IMR-90 (cell line): ENCODE measurements at regions not wholly inside any gene's neighbourhood (a gene's known extent, or its start where the extent isn't known, plus 50 kb on each side); places are given as distances from the start of the nearest gene placed in this dataset.

Experiments used
- ATAC-seq: fragments of 200-7000 bp; cut with Tn5 transposase; 2 replicates; pipeline ENCODE4 v1.9.1; 2020; ENCODE audit warnings: low read depth, mild to moderate bottlenecking, moderate library complexity
- BruUV-seq: library from RNA; stranded (reverse); fragments of 400-500 nt; replicated peaks from 2 replicates; lab custom pipeline; 2021; lab: Mats Ljungman, UMichigan
- CTCF ChIA-PET: fragments of 300-600 bp; formaldehyde crosslinking; extraction: SDS; loops from one replicate; lab custom pipeline; 2021; ENCODE audit warnings: antibody characterized with exemption; lab: Yijun Ruan, JAX
- POLR2A ChIA-PET: fragments of 300-600 bp; sonication (Branson Sonifier 250); formaldehyde crosslinking; loops from one replicate; lab custom pipeline; 2022; ENCODE audit warnings: antibody characterized with exemption; ENCODE audit not compliant: unreplicated experiment; lab: Charles Lee
- DNase-seq: peaks from one replicate; pipeline ENCODE4 v3.0.0; 2013
- H2AFZ ChIP-seq: replicated peaks from 2 replicates; pipeline ENCODE3; 2013; ENCODE audit warnings: low read length, mild to moderate bottlenecking; ENCODE audit not compliant: poor library complexity
- H2AK5ac ChIP-seq: 2 replicates; pipeline ENCODE4 v1.6.1; 2013; ENCODE audit warnings: low read depth, low read length, inconsistent platforms
- H2AK9ac ChIP-seq: replicated peaks from 2 replicates; pipeline ENCODE3; 2013; ENCODE audit warnings: mild to moderate bottlenecking, low read depth, low read length, moderate library complexity; ENCODE audit not compliant: poor library complexity
- H2BK120ac ChIP-seq: 2 replicates; pipeline ENCODE4 v1.6.1; 2013; ENCODE audit warnings: low read depth, low read length, inconsistent platforms
- H2BK15ac ChIP-seq: 3 replicates; pipeline ENCODE4 v1.6.1; 2013; ENCODE audit warnings: low read depth, low read length, inconsistent platforms
- H2BK20ac ChIP-seq: 2 replicates; pipeline ENCODE4 v1.6.1; 2013; ENCODE audit warnings: low read depth, mild to moderate bottlenecking, inconsistent platforms, low read length, moderate library complexity
- H2BK5ac ChIP-seq: 2 replicates; pipeline ENCODE4 v1.6.1; 2013; ENCODE audit warnings: mild to moderate bottlenecking, low read depth, low read length, inconsistent platforms; ENCODE audit not compliant: poor library complexity, severe bottlenecking
- H3K14ac ChIP-seq: replicated peaks from 2 replicates; pipeline ENCODE4 v1.6.1; 2013; ENCODE audit warnings: low read depth, low read length, inconsistent platforms
- H3K18ac ChIP-seq: 2 replicates; pipeline ENCODE4 v1.6.1; 2013; ENCODE audit warnings: low read depth, low read length, control low read depth
- H3K23ac ChIP-seq: 2 replicates; pipeline ENCODE4 v1.6.1; 2013; ENCODE audit warnings: low read depth, low read length, inconsistent platforms
- H3K27ac ChIP-seq: 2 replicates; pipeline ENCODE4 v1.5.1; 2013; ENCODE audit warnings: mild to moderate bottlenecking, control low read depth, low read length; ENCODE audit not compliant: insufficient read depth
- H3K27me3 ChIP-seq: 2 replicates; pipeline ENCODE4 v1.6.1; 2013; ENCODE audit warnings: low read length; ENCODE audit not compliant: control insufficient read depth, insufficient read depth
- H3K36me3 ChIP-seq: 2 replicates; pipeline ENCODE4 v1.6.1; 2013; ENCODE audit warnings: low read length, mixed read lengths; ENCODE audit not compliant: control insufficient read depth, insufficient read depth
- H3K4ac ChIP-seq: 2 replicates; pipeline ENCODE4 v1.6.1; 2013; ENCODE audit warnings: low read depth, low read length, inconsistent platforms
- H3K4me1 ChIP-seq: 2 replicates; pipeline ENCODE4 v1.6.1; 2013; ENCODE audit warnings: low read length, mixed read lengths; ENCODE audit not compliant: control insufficient read depth, insufficient read depth
- H3K4me2 ChIP-seq: 2 replicates; pipeline ENCODE4 v1.6.1; 2013; ENCODE audit warnings: low read depth, mild to moderate bottlenecking, control low read depth, low read length, moderate library complexity
- H3K4me3 ChIP-seq: 2 replicates; pipeline ENCODE4 v1.5.1; 2013; ENCODE audit warnings: low read depth, mild to moderate bottlenecking, control low read depth, low read length, moderate library complexity; ENCODE audit not compliant: insufficient read depth
- H3K56ac ChIP-seq: 2 replicates; pipeline ENCODE4 v1.6.1; 2013; ENCODE audit warnings: low read length, inconsistent platforms; ENCODE audit not compliant: insufficient read depth; ENCODE audit errors: extremely low read depth
- H3K79me1 ChIP-seq, 2 experiments: 2 replicates each; pipeline ENCODE4 v1.6.1; 2013; ENCODE audit warnings: low read length in 2 of 2, inconsistent platforms in 1 of 2, low read depth in 1 of 2
- H3K9ac ChIP-seq: 2 replicates; pipeline ENCODE4 v1.6.1; 2013; ENCODE audit warnings: low read depth, low read length, control low read depth
- H3K9me1 ChIP-seq: 2 replicates; pipeline ENCODE4 v1.6.1; 2013; ENCODE audit warnings: low read length, inconsistent platforms; ENCODE audit not compliant: insufficient read depth
- H3K9me3 ChIP-seq: 2 replicates; pipeline ENCODE4 v1.6.1; 2013; ENCODE audit warnings: low read length; ENCODE audit not compliant: control insufficient read depth, insufficient read depth
- H4K20me1 ChIP-seq: 2 replicates; pipeline ENCODE4 v1.6.1; 2013; ENCODE audit warnings: low read length, inconsistent platforms; ENCODE audit not compliant: insufficient read depth
- H4K5ac ChIP-seq: 2 replicates; pipeline ENCODE4 v1.6.1; 2013; ENCODE audit warnings: mild to moderate bottlenecking, low read depth, low read length, control low read depth
- H4K8ac ChIP-seq, 2 experiments: 2 replicates each; pipeline ENCODE4 v1.6.1; 2013; ENCODE audit warnings: low read depth in 2 of 2, low read length in 2 of 2, control low read depth in 1 of 2, inconsistent platforms in 1 of 2
- H4K91ac ChIP-seq: 2 replicates; pipeline ENCODE4 v1.6.1; 2013; ENCODE audit warnings: low read depth, low read length, inconsistent platforms; ENCODE audit not compliant: insufficient read depth
- CEBPB ChIP-seq: IDR thresholded peaks from 2 replicates; pipeline ENCODE4 v1.6.1; 2012; ENCODE audit warnings: low read depth, low read length, improper control_type of control experiment
- CHD1 ChIP-seq: IDR thresholded peaks from 2 replicates; pipeline ENCODE4 v1.6.1; 2012; ENCODE audit warnings: low read depth, low read length, improper control_type of control experiment
- FOS ChIP-seq: fragments of 150-350 bp; IDR thresholded peaks from 2 replicates; pipeline ENCODE4 v1.6.1; 2016; ENCODE audit warnings: low read depth, low read length
- MAFK ChIP-seq: IDR thresholded peaks from 2 replicates; pipeline ENCODE4 v1.6.1; 2012; ENCODE audit warnings: low read depth, low read length, improper control_type of control experiment
- MAZ ChIP-seq: IDR thresholded peaks from 2 replicates; pipeline ENCODE4 v1.6.1; 2012; ENCODE audit warnings: low read depth, mild to moderate bottlenecking, low read length, improper control_type of control experiment, moderate library complexity, borderline replicate concordance
- MXI1 ChIP-seq: IDR thresholded peaks from 2 replicates; pipeline ENCODE4 v1.6.1; 2012; ENCODE audit warnings: low read depth, mild to moderate bottlenecking, low read length, moderate library complexity, borderline replicate concordance
- NFE2L2 ChIP-seq: fragments of 150-350 bp; IDR thresholded peaks from 2 replicates; pipeline ENCODE4 v1.6.1; 2016; ENCODE audit warnings: low read depth, mild to moderate bottlenecking, low read length
- RAD21 ChIP-seq: IDR thresholded peaks from 2 replicates; pipeline ENCODE4 v1.6.1; 2012; ENCODE audit warnings: low read length, improper control_type of control experiment
- RFX5 ChIP-seq: IDR thresholded peaks from 2 replicates; pipeline ENCODE4 v1.8.0; 2012; ENCODE audit warnings: low read depth, mild to moderate bottlenecking, low read length, moderate library complexity
- SMC3 ChIP-seq: fragments of 150-350 bp; IDR thresholded peaks from 2 replicates; pipeline ENCODE4 v1.6.1; 2016; ENCODE audit warnings: low read depth, mild to moderate bottlenecking, antibody characterized with exemption, low read length, moderate library complexity
- USF2 ChIP-seq: fragments of 150-350 bp; IDR thresholded peaks from 2 replicates; pipeline ENCODE4 v1.6.1; 2017; ENCODE audit warnings: mild to moderate bottlenecking, antibody characterized with exemption, low read length, low read depth
- WGBS, 2 experiments: methylation state at CpG; one replicate each; pipeline versions ENCODE4 v1.1.5 to v1.1.7; 2013; ENCODE audit warnings: missing lambda C conversion rate in 2 of 2; ENCODE audit not compliant: insufficient read length in 1 of 2; ENCODE audit errors: extremely low coverage in 2 of 2; 5-methylcytosine and 5-hydroxymethylcytosine counted together
- dilution Hi-C: fragments of 300-500 bp; cut with HindIII; formaldehyde crosslinking; loops from one replicate; pipeline ENCODE4 v1.14.3; 2018; ENCODE audit warnings: low sequenced_read_pairs; ENCODE audit not compliant: unreplicated experiment
- in situ Hi-C: fragments of 300-500 bp; cut with MboI; formaldehyde crosslinking; loops from 3 replicates; pipeline ENCODE4 v1.14.3; 2019; ENCODE audit warnings: low sequenced_read_pairs, inconsistent platforms, mixed read lengths
- intact Hi-C: fragments of 100-400 bp; cut with micrococcal nuclease; formaldehyde crosslinking; loops from 2 replicates; pipeline ENCODE4 v1.10.0; 2022
- TF ChIP-seq, protein P1 (sequence below): fragments of 150-350 bp; IDR thresholded peaks from 2 replicates; pipeline ENCODE4 v1.6.1; 2016; ENCODE audit warnings: low read depth, mild to moderate bottlenecking, low read length, moderate library complexity, borderline replicate concordance

- Histone ChIP-seq H3K36me3 (no peaks in the 10 kb centered on the region), H3K9me3 (peaks cover 8% of the 10 kb centered on the region), H4K8ac (no peak overlapping the region), H2BK20ac (no peak overlapping the region), H3K27me3 (no peaks in the 10 kb centered on the region), H3K4me2 (no peak overlapping the region), H2AK5ac (no peak overlapping the region), H2AK9ac (no peak overlapping the region), H3K18ac (no peak overlapping the region), H4K91ac (no peak overlapping the region), H3K4ac (no peak overlapping the region), H2BK15ac (no peak overlapping the region), H3K4me1 (no peaks in the 10 kb centered on the region), H4K5ac (no peak overlapping the region), H4K20me1 (no peaks in the 10 kb centered on the region), H3K14ac (no peak overlapping the region), H3K56ac (no peak overlapping the region), H3K9ac (no peak overlapping the region), H2AFZ (no peak overlapping the region), H3K27ac (no peak overlapping the region), H3K9me1 (no peaks in the 10 kb centered on the region), H2BK5ac (no peak overlapping the region), H3K4me3 (no peak overlapping the region), H2BK120ac (no peak overlapping the region), H3K23ac (no peak overlapping the region), H3K79me1 (no peaks in the 10 kb centered on the region)
- ATAC-seq (no peak), DNase-seq (no peak)
- ChIA-PET CTCF (no interaction called here), POLR2A (no interaction called here)
- dilution Hi-C loops (no loop called here), intact Hi-C loops (no loop called here), in situ Hi-C loops (no loop called here)
- TF ChIP-seq USF2, result no peak
- TF ChIP-seq MAFK, result no peak
- TF ChIP-seq RFX5, result no peak
- TF ChIP-seq SMC3, result no peak
- no peak for TF ChIP-seq FOS
- TF ChIP-seq RAD21, result no peak
- TF ChIP-seq, protein P1, sequence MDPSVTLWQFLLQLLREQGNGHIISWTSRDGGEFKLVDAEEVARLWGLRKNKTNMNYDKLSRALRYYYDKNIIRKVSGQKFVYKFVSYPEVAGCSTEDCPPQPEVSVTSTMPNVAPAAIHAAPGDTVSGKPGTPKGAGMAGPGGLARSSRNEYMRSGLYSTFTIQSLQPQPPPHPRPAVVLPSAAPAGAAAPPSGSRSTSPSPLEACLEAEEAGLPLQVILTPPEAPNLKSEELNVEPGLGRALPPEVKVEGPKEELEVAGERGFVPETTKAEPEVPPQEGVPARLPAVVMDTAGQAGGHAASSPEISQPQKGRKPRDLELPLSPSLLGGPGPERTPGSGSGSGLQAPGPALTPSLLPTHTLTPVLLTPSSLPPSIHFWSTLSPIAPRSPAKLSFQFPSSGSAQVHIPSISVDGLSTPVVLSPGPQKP, result no peak
- no peak for TF ChIP-seq MAZ
- no peak for TF ChIP-seq CHD1
- no peak for TF ChIP-seq NFE2L2
- no peak for TF ChIP-seq CEBPB
- TF ChIP-seq MXI1, result no peak
- no CpG with 5 or more reads among the region's 5 CpGs for WGBS, 2 experiments
- no TSS peak for BruUV-seq
Measured at GRCh38 chr2:122883849-122884248, 1128.4 kb downstream of the TSN start.
